ENCODE measurements at regions not wholly inside any gene's neighbourhood (a gene's known extent, or its start where the extent isn't known, plus 50 kb on each side); places are given as distances from the start of the nearest gene placed in this dataset.

GRCh38 chr1:80384083-80384830, 1377.7 kb upstream of the ADGRL4 start:
- TF ChIP-seq CREB1 (IDR thresholded peaks at IDR 0.05; ENCODE audit: low read depth) (no peak), REST (IDR thresholded peaks at IDR 0.05; ENCODE audit: low read depth) (no peak), RAD21 (IDR thresholded peaks at IDR 0.05; ENCODE audit: low read depth) (no peak)

- TF ChIP-seq CREB1 (IDR thresholded peaks at IDR 0.05; ENCODE audit: low read depth) (no peak), TEAD4 (IDR thresholded peaks at IDR 0.05) (no peak), NFIC (IDR thresholded peaks at IDR 0.05) (no peak), REST (IDR thresholded peaks at IDR 0.05; ENCODE audit: low read depth) (no peak), TAF1 (IDR thresholded peaks at IDR 0.05; ENCODE audit: low read depth) (no peak), MAX (IDR thresholded peaks at IDR 0.05) (no peak), ZBTB7A (IDR thresholded peaks at IDR 0.05; ENCODE audit: low read depth) (no peak), CEBPB (IDR thresholded peaks at IDR 0.05) (no peak), EP300 (IDR thresholded peaks at IDR 0.05; ENCODE audit: borderline replicate concordance) (no peak), USF1 (IDR thresholded peaks at IDR 0.05) (no peak), YY1 (IDR thresholded peaks at IDR 0.05; ENCODE audit: low read depth) (no peak), RAD21 (IDR thresholded peaks at IDR 0.05; ENCODE audit: low read depth) (no peak), EGR1 (IDR thresholded peaks at IDR 0.05) (no peak), FOXM1 (IDR thresholded peaks at IDR 0.05; ENCODE audit: borderline replicate concordance, low read depth) (no peak), TCF12 (IDR thresholded peaks at IDR 0.05; ENCODE audit: low read depth) (no peak)
Measured at GRCh38 chr1:80375662-80376061, 1369.1 kb upstream of the ADGRL4 start.

GRCh38 chr1:80375109-80375508, 1368.6 kb upstream of the ADGRL4 start:
- TF ChIP-seq TCF12 (IDR thresholded peaks at IDR 0.05; ENCODE audit: low read depth) (no peak), MAX (IDR thresholded peaks at IDR 0.05) (no peak), NFIC (IDR thresholded peaks at IDR 0.05) (no peak), CREB1 (IDR thresholded peaks at IDR 0.05; ENCODE audit: low read depth) (no peak), ZBTB7A (IDR thresholded peaks at IDR 0.05; ENCODE audit: low read depth) (no peak), USF1 (IDR thresholded peaks at IDR 0.05) (no peak), EGR1 (IDR thresholded peaks at IDR 0.05) (no peak)

- no peak for TF ChIP-seq USF1 (IDR thresholded peaks at IDR 0.05)
- no peak for TF ChIP-seq ZBTB7A (IDR thresholded peaks at IDR 0.05; ENCODE audit: low read depth)
- TF ChIP-seq TEAD4 (IDR thresholded peaks at IDR 0.05) = no peak
- TF ChIP-seq FOXM1 (IDR thresholded peaks at IDR 0.05; ENCODE audit: borderline replicate concordance, low read depth) = no peak
- no peak for TF ChIP-seq TCF12 (IDR thresholded peaks at IDR 0.05; ENCODE audit: low read depth)
- no peak for TF ChIP-seq RAD21 (IDR thresholded peaks at IDR 0.05; ENCODE audit: low read depth)
- no peak for TF ChIP-seq EGR1 (IDR thresholded peaks at IDR 0.05)
- TF ChIP-seq YY1 (IDR thresholded peaks at IDR 0.05; ENCODE audit: low read depth) = no peak
- TF ChIP-seq REST (IDR thresholded peaks at IDR 0.05; ENCODE audit: low read depth) = no peak
- TF ChIP-seq NFIC (IDR thresholded peaks at IDR 0.05) = no peak
- no peak for TF ChIP-seq CREB1 (IDR thresholded peaks at IDR 0.05; ENCODE audit: low read depth)
Measured at GRCh38 chr1:80369780-80370179, 1363.2 kb upstream of the ADGRL4 start.
